ENCODE measurements at regions not wholly inside any gene's neighbourhood (a gene's known extent, or its start where the extent isn't known, plus 50 kb on each side); places are given as distances from the start of the nearest gene placed in this dataset.

- H3K4me1 ChIP-seq (ENCODE audit: low read depth): no peaks in the 10 kb centered on the region
- intact Hi-C loops (cut with DNase I, micrococcal nuclease): no loop called here
- peaks cover 2% of the 10 kb centered on the region for H3K9me3 ChIP-seq
- DNase-seq: no peak
- no peaks in the 10 kb centered on the region for H3K36me3 ChIP-seq (ENCODE audit: low read depth)
- no peak for ATAC-seq
- no peak for TF ChIP-seq CTCF (IDR thresholded peaks at IDR 0.05)
- no peak overlapping the region for H3K4me3 ChIP-seq
Measured at GRCh38 chr7:19567011-19567410, 141.8 kb downstream of the POLR1F start.

GRCh38 chr7:19565602-19566001 is 143.2 kb downstream of the POLR1F start:
- DNase-seq: no peak
- intact Hi-C loops (cut with DNase I, micrococcal nuclease): no loop called here
- Histone ChIP-seq H3K4me3 (no peak overlapping the region), H3K36me3 (ENCODE audit: low read depth) (no peaks in the 10 kb centered on the region), H3K4me1 (ENCODE audit: low read depth) (no peaks in the 10 kb centered on the region), H3K9me3 (peaks cover 2% of the 10 kb centered on the region)
- TF ChIP-seq CTCF (IDR thresholded peaks at IDR 0.05): no peak
- no peak for ATAC-seq

- ATAC-seq: no peak
- DNase-seq: no peak
- no peak for TF ChIP-seq CTCF (IDR thresholded peaks at IDR 0.05)
- Histone ChIP-seq H3K36me3 (ENCODE audit: low read depth) (no peaks in the 10 kb centered on the region), H3K9me3 (peaks cover 2% of the 10 kb centered on the region), H3K4me1 (ENCODE audit: low read depth) (no peaks in the 10 kb centered on the region), H3K4me3 (no peak overlapping the region)
- intact Hi-C loops (cut with DNase I, micrococcal nuclease): no loop called here
Measured at GRCh38 chr7:19561121-19561805, 147.6 kb downstream of the POLR1F start.

GRCh38 chr7:19560111-19560883 is 148.5 kb downstream of the POLR1F start:
- no peak for TF ChIP-seq CTCF (IDR thresholded peaks at IDR 0.05)

GRCh38 chr7:19558527-19558926 is 150.3 kb downstream of the POLR1F start:
- Histone ChIP-seq H3K36me3 (ENCODE audit: low read depth) (no peaks in the 10 kb centered on the region), H3K4me3 (no peak overlapping the region), H3K9me3 (peaks cover 5% of the 10 kb centered on the region), H3K4me1 (ENCODE audit: low read depth) (no peaks in the 10 kb centered on the region)
- intact Hi-C loops (cut with DNase I, micrococcal nuclease): no loop called here
- ATAC-seq (no peak), DNase-seq (no peak)
- no peak for TF ChIP-seq CTCF (IDR thresholded peaks at IDR 0.05)

More at GRCh38 chr7:19560111-19560883, 148.5 kb downstream of the POLR1F start:
- peaks cover 3% of the 10 kb centered on the region for H3K9me3 ChIP-seq
- intact Hi-C loops (cut with DNase I, micrococcal nuclease): no loop called here
- no peaks in the 10 kb centered on the region for H3K4me1 ChIP-seq (ENCODE audit: low read depth)
- no peaks in the 10 kb centered on the region for H3K36me3 ChIP-seq (ENCODE audit: low read depth)
- DNase-seq (no peak), ATAC-seq (no peak)
- H3K4me3 ChIP-seq: no peak overlapping the region
